ENCODE measurements at regions not wholly inside any gene's neighbourhood (a gene's known extent, or its start where the extent isn't known, plus 50 kb on each side); places are given as distances from the start of the nearest gene placed in this dataset.

- TF ChIP-seq CTCF (IDR thresholded peaks at IDR 0.05) (no peak), POLR2A (IDR thresholded peaks at IDR 0.05) (no peak), EP300 (IDR thresholded peaks at IDR 0.05) (no peak), POLR2AphosphoS5 (IDR thresholded peaks at IDR 0.05) (no peak)
Measured at GRCh38 chr2:146602383-146602782, 1242.4 kb upstream of the ACVR2A start.

Measured in sigmoid colon (tissue), 4 donors.